GM18508 (cell line): ENCODE measurements at regions not wholly inside any gene's neighbourhood (a gene's known extent, or its start where the extent isn't known, plus 50 kb on each side); places are given as distances from the start of the nearest gene placed in this dataset.

Experiments
- ATAC-seq: cut with Tn5 transposase; IDR thresholded peaks from one replicate; pipeline ENCODE4 v1.9.1; 2021; ENCODE audit warnings: moderate number of reproducible peaks; ENCODE audit not compliant: insufficient read depth, unreplicated experiment

DNA sequence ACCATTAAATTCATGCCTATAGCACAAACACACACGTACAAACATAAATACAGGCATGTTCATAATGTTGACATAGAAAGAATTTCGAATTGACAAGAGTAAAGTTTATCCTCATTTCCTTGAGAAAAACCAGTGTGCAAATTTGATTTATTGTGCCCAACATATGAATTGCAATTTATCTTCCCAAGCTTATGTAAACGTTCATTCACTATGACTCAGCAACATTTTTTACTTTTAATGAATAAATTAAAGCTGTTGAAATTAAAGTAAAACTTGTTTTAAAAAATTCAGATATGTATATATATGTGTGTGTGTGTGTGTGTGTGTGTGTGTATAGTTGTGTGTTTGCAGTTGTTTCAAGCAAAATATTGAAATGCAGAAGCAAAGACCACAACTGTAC lies 1067.9 kb downstream of the BRINP3 start:
- ATAC-seq: no peak

DNA sequence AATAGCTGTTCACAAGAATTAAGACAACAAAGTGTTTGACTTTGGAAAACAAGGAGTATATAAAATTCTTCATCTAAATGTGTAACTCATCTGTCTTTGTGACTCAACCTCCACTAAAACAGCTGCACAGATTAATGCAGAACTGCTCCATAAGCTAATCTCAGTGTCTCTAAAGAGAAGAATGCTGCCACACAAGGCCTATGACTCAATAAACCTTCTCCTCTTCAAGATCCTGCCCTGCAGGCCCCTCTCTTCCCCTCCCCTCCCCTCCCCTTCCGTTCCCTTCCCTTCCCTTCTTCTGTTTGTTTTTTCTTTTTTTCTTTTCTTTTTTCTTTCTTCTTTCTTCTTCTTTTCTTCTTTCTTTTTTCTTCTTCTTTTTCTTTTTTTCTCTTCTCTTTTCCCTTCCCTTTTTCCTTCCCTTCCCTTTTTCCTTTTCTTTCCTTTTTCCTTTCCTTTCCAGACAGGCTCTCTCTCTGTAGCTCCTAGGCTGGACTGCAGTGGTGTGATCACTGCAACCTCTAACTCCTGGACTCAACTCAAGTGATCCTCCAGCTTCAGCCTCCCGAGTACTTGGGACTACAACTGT lies 1052.8 kb downstream of the BRINP3 start:
- no peak for ATAC-seq

DNA sequence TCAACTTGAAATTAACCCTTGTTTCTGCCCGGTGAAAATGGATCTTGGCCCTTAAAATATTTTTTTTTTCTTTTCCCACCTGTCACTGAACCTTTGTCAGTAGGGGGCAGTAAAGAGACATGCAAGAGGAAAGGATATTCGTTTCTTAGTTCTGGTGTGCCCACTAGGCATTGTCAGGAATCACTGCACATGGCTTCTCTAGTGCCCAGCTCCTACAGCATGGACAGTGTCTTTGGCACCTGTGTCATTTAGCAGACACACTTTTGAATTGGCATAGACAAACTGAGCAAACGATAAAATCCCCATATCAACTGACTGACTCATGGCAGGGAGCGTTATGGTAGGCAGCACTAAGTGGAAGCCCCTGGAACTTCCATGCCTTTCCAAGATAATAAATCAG lies 1048.1 kb downstream of the BRINP3 start:
- no peak for ATAC-seq

DNA sequence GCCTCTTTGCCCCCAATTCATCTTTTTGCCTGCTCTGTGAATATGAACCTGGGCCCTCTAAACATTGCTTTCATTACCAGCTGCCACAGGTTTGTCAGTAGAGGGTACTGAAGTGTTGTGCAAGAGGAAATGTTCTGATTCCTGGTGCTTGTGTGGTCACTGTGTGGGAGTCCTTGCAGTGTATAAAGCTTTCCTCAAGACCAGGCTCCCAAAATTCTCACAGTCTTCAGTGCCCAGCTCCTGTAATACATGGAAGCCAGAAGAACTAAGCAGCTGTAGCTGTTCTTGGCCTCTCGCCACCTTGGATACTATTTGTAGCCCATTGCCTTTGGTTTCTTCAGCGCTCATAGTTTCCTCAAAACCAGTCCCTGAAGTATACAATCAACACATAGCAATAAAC lies 1046.2 kb downstream of the BRINP3 start:
- no peak for ATAC-seq

DNA sequence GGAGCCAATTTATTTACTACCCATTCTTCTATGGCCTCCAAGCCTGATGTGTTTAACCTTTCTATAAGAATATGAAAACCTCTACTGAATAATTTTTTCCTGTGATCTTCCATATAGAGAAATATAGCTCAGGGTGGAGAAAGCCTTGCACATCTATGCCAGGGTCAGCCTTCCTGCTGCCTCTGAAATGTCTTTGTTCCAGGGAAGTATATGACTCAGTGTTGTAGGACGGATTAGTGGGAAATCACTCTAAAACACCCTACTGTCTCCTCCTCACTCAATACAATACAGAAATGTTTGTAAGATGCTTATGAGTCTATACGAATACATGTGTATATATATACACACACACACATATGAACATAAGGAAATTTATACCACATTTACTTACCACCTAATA lies 1044.9 kb downstream of the BRINP3 start:
- no peak for ATAC-seq

DNA sequence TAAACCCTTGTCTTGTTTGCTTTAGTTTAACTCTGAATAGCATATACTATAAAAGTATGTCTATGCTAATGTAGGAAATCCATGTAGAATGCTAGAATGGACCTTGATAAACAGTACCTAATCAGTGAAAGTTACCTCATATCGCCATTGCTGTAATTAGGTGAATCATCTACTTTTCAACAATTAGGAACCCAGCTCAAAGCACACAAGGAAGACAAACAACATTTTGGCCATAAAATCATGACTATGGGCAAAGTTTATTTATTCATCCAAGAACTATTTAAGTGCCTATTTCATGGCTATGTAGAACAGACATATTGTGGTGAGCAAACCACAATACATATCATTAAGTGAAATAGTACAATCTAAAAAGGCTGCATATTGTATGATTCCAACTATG lies 1043.2 kb downstream of the BRINP3 start:
- ATAC-seq: no peak

DNA sequence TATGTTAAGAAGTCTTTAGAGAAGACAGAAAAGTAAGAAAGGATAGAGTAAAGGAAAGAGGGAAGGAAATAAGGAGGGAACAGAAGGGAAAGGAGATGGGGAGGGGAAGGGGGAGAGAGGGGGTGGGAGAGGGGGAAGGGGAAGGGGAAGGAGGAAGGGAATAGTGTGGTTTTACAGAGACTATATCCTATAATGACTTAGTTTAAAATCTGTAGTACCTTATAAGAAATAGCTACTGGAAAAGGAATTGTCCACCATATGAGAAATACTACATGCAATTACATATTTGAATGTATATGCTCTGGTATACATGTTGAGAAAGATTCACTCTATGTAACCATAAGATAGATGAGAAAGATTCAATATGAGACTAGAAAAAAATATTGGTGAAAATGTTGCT lies 1042.3 kb downstream of the BRINP3 start:
- ATAC-seq: no peak

DNA sequence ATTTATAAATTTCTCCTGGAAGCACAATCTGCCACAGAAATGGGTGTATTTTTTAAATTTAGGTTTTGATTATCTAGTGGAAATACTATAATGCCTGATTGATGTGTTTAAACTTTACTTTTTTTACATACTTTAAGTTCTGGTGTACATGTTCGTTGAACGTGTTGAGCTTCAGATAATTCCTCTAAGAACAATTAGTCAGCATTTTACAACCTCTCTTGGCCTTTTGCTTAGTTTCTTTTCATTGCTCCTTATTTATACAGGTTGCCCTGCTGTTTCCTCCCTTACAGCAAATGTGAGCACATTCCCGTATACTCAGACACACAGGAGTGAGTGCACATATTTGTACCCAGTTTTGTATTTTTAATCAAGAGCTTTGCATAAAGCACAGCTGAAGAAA lies 1038.9 kb downstream of the BRINP3 start:
- ATAC-seq: no peak

DNA sequence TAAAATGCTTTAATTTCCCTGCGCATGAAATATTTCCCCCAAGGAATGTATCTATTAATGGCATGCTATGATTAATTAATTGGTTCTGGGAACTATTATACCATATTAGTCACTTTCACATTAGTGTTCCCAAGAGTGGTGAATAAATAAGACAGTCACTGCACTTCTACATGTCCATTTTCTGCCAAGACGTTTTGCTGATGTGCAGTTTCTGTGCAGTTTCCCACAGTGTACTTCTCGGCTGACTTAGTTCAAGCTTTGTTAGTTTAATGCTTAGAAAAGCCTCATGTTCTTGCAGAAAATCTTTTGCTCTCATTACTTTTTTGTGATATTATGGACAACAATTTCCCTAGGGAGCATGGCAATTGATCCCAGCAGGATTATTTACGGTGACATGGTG lies 1014.5 kb downstream of the BRINP3 start:
- no peak for ATAC-seq

DNA sequence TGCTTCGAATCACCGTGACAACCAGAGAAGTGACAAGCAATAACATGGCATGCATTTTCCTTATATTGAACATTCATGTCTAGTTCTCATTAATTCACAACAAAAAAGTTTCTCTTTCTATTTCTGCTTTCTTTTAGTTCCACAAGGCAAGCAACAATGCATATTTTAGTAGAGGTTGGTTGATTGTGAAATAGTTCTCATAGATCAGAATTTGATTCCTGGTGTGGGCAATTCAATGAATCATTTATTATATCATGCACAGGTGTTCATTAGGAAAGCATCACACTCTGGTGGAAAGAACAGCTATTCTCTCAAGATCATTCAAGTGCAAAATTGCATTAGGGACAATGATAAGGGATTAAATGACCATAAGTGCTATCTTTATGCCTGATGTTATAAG lies 980.9 kb downstream of the BRINP3 start:
- ATAC-seq: no peak

DNA sequence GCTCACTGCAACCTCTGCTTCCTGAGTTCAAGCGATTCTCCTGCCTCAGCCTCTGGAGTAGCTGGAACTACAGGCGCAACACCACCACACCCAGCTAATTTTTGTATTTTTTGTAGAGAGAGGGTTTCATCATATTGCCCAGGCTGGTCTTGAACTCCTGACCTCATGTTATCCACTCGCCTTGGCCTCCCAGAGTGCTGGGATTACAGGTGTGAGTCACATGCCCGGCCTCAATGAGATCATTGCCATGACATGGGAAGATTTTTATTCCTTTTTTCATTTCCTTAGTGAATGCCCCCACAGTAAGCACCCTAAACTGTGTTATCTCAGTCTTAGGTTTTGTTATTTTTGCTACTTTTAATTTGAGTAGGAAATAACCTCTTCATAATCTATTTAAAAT lies 977.9 kb downstream of the BRINP3 start:
- no peak for ATAC-seq

DNA sequence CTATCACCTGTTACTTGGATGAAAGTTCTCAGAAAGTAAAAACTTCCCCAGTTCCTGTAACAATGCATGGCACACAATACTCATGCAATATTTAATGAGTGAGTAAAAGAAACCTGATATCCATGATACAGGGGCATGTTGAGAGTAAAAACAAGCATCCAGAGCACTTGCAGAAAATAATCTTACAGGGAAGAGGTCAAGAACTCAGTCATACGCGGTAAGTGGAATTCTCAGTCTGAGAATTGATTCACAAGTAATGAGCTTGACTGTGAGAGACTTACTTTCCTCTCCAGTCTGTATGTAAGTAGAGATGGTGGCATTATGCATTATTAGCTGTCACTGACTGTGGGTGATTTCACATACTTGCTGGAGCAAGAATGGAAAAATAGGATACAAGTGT lies 976.9 kb downstream of the BRINP3 start:
- no peak for ATAC-seq

DNA sequence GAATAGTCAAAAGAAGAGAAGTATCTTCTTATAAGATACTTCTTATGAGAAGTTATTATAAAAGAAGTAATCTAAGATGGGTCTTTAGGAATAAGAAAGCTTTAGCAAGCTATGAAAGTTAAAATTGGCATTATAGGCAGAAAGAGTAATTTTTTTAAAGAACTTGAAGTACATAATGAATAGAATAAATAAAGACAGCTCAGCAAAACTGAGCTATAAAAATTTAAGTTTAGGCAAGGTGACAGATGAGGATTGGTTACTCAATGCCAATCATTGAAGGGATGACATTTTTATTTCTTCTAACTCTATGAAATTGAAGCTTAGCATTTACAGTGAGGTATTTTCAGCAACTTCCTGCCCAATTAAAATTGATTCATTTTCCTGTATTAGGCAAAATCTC lies 966.8 kb downstream of the BRINP3 start:
- no peak for ATAC-seq

DNA sequence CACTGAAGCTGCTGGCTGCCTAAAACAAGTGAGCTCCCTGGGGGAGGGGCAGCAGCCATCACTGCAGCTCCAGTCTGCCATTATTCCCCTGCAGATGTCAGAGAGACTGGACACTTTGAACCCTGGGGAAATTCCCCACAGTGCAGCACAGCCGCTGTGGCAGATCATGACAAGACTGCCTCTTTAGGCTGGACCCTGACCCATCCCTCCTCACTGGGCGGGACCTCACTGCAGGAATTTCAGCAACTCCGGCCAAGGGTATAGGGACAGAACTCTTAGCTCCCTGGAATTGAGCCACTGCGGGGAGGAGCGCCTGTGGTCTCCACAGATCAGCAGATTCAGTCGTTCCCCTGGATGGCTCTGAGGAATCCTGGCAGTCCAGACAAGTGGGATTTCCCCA lies 964.6 kb downstream of the BRINP3 start:
- ATAC-seq: no peak

DNA sequence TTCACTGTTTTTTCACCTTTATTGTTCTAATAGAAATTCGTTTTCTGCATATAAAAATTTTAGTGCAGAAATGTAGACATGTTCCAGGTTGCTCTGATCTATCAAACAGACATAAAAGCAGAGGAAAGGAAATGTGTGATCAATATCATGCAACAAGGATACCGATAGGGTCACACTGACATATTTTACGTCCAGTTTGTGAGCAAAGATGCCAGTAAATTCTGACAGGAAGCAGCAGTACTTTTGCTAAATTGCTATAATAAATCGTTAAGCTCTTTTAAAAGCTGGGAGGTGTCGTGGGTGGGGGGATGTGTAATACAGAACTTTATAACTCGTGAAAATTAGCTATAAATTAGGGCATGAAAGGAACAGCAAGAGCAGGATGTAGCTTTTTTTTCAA lies 955.2 kb downstream of the BRINP3 start:
- no peak for ATAC-seq

DNA sequence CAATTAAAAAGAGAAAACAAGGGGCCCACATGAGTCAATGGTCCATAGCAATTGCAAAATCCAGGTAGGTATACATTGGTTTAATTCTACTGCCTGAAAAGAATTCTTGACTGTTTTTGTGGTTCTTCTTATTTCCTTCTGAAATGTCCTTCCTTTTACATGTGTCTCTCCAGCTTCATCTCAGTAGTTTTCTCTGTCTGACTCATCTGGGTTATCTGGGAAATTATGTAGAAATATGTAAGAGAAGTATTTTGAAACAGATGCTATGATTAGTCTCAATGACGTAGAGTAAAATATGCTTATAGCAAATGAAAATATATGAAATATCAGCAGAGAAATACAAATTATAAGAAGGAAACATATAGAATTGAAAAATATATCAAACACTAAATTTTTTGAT lies 953.2 kb downstream of the BRINP3 start:
- no peak for ATAC-seq

DNA sequence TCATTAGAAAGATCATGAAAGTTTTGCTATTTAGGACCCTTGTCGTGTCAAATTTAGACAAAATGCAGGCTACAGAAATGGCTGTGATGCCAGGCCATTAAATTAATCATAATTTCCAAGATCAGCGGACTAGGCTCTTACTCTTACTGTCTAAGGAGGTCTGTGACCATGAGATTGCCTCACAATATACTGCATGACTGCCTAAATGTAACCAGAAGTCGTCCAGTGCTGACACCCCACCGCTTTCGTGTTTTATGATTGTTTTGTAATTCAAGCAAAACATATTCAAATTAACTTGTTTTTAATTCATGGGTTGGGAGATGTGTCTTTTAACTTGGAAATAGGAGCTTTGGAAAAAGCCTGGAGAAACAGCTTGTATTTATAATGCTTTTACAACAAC lies 947.5 kb downstream of the BRINP3 start:
- ATAC-seq: no peak

DNA sequence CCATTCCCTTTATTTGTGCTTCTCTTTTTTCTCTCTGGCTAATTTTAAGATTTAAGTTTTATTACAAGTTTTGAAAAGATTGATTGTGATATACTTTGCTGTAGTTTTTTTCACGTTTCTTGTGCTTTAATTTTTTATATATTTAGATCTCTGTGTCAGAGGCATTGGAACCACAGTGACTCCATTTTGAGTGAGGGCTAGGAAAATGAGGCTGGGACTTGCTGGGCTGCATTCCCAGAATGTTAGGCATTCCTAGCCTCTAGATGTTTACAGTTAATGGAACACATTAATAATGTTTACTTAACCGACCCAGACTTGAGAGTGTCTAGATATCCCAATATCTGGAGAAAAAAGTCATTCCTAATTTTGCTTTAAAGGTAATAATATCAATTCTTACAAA lies 939.4 kb downstream of the BRINP3 start:
- ATAC-seq: no peak

DNA sequence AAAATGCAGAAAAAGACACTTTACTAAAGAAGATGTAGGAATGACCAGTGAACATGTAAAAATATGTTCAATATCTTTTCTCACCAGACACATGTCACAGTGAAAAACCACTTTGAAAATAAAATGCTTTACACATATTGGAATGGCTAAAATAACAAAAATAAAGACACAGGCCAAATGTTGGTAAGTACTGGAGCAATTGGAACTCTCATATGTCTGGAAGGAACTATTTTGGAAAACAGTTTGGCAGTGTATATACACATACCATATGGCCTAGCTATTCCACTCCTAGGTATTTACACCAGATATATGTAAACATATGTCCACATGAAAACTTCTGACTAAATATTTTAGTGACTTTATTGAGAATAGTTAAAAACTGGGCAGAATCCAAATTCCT lies 927.2 kb downstream of the BRINP3 start:
- ATAC-seq: no peak

DNA sequence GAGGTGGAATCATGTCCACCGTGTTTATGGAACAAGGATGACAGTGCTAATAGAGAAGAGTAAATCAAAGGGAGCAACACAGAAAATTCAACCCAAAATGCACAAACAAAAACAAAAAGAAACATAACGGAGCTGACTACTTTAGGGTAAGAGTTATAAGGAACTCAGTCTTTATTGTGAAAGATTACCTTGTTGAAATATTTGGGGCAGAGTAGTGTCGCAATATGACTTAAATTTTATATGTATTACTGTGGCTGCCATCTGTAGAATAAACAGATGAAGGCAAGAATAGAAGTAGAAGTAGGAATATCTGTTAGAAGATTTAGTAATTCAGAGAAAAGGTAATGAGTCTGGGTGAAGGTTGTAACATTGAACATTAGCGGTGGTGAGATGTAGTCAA lies 913.9 kb downstream of the BRINP3 start:
- ATAC-seq: no peak

DNA sequence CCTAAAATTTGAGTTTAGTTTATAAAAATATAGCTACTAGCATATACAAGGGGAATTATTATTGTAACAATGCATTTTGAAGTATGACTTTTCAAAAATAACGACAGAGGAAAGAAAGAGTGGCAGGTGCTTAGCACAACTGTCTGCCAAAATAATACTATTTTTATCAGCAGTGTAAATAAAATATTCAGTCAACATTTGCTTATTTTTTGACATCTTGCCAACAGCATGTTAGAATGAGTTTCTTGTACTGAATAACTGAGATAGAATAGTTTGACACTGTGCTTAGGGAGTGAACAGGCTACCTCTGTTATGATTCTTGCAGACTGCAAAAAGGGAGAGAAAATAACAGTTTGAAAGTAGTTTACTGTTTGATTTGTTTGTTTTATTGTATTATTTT lies 909.8 kb downstream of the BRINP3 start:
- no peak for ATAC-seq

DNA sequence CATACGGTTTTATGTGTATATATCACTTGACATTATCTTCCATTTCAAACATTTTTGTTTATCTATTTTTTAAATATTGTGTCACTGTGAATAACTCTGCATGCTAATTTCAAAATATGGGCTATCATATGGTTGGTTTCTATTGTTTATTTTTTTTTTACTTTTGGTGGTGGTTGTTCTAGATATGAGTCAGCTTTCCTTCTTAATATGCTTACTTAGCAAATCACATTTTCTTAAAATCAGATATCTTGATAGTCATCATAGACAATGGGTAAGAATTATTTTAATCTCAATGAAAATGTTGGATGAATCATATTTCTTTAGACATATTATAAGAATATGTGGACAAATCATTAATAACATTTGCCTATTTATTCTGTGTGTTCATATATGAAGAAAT lies 881.5 kb downstream of the BRINP3 start:
- ATAC-seq: no peak

DNA sequence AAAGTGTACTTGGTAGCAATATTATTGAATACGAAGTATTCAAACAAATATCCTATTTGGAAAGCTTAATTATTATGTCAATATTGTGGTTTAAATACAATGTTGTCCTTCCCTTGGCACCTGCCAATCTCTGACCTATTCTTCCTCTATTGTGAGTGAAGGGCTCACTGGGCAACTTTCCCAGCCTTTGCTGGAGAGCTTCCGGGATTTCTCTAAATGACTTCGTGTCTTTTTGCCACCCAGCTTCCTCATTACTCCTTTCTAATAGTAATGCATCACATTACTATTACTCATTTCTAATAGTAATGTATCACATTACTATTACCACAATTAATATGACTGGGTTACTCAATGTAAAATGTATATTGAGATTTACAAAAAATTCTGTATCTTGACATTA lies 880.6 kb downstream of the BRINP3 start:
- ATAC-seq: no peak
